SK-N-MC (cell line): ENCODE measurements at regions not wholly inside any gene's neighbourhood (a gene's known extent, or its start where the extent isn't known, plus 50 kb on each side); places are given as distances from the start of the nearest gene placed in this dataset.

ENCODE experiments used
- EZH2 ChIP-seq: fragments of 200-600 bp; sonication (generic); IDR thresholded peaks from one replicate; pipeline ENCODE4 v1.6.1; 2017; ENCODE audit warnings: antibody characterized with exemption
- POLR2AphosphoS5 ChIP-seq: IDR thresholded peaks from 2 replicates; pipeline ENCODE4 v1.6.1; 2012; ENCODE audit warnings: mild to moderate bottlenecking, low read depth, low read length, borderline replicate concordance

DNA sequence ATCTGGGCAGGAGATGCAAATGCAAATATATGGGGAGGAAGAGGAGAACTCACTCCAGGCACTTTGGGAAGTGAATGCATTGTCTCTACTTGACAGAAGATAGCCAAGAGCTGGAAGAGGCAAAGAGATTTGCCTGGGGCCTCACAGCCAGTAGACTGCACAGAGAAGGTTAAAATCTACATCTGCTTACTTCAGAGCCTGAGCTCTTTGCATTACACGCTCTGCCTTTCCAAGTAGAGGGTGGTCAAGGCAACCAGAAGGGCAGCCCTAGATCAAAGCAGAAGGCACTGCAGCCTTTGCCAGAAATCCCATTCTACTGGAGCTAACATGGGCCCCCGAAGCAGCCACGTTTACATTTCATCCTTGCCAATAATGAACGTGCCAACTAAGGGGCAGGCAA is 407.2 kb upstream of the CCL2 start:
- TF ChIP-seq EZH2 (no peak), POLR2AphosphoS5 (no peak)
